ENCODE measurements at regions not wholly inside any gene's neighbourhood (a gene's known extent, or its start where the extent isn't known, plus 50 kb on each side); places are given as distances from the start of the nearest gene placed in this dataset.

DNA sequence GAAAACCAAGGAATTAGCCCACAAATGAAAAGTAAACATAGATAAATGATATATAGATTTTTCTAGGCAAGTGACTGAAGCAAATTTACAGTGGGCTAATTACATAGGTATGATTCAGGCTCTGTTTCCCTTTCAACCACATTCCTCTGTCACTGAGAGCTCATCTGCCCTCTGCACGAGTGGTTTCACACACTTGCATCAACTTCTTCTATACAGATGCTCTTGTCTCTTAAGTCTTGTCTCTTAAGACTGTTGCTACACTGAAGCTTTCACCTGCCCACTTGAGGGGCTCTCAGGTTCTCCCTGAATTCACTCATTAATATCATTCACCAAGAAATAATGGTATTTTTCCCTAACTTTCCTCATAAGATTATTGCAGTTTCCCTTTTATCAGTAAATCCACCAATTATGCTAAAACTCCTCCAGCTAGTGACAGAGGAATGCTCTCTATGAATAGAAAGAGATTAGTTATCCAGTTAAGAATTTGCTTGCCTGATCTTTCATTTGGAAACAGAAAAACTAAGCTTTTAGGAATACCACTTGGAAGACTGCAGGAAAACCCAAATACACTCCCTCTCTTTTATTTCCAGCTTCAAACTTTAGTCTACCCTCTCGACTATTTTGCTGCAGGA is 95.7 kb downstream of the ELAPOR2 start:
- Mint-ChIP-seq H3K27ac (peak overlapping the region in 2 of 3 experiments; percentile 46 to 84; a peak in 5 of 7 replicates), H3K27me3 (ENCODE audit: low read depth) (no peaks in the 10 kb centered on the region), H3K4me1 (peaks cover 50 to 54% of the 10 kb centered on the region in 2 experiments), H3K9me3 (peaks cover 14 to 19% of the 10 kb centered on the region in 2 experiments), H3K4me3 (no peak overlapping the region), H3K36me3 (ENCODE audit: insufficient read depth in 1 of 3, low read depth in 3 of 3) (peaks cover 13 to 25% (median 17%) of the 10 kb centered on the region in 3 experiments)
- no peaks in the 10 kb centered on the region for H3K9me3 ChIP-seq (ENCODE audit: control insufficient read depth, low read depth, low read length)
- H2BK120ac ChIP-seq (ENCODE audit: low read depth, low read length, poor library complexity, severe bottlenecking): no peak overlapping the region
- H4K8ac ChIP-seq (replicated peaks; ENCODE audit: insufficient read length, low read depth, low read length): no peak overlapping the region
- no peak for DNase-seq
- no peaks in the 10 kb centered on the region for H3K27me3 ChIP-seq (ENCODE audit: insufficient read depth, low read length)
- TF ChIP-seq, protein P1, sequence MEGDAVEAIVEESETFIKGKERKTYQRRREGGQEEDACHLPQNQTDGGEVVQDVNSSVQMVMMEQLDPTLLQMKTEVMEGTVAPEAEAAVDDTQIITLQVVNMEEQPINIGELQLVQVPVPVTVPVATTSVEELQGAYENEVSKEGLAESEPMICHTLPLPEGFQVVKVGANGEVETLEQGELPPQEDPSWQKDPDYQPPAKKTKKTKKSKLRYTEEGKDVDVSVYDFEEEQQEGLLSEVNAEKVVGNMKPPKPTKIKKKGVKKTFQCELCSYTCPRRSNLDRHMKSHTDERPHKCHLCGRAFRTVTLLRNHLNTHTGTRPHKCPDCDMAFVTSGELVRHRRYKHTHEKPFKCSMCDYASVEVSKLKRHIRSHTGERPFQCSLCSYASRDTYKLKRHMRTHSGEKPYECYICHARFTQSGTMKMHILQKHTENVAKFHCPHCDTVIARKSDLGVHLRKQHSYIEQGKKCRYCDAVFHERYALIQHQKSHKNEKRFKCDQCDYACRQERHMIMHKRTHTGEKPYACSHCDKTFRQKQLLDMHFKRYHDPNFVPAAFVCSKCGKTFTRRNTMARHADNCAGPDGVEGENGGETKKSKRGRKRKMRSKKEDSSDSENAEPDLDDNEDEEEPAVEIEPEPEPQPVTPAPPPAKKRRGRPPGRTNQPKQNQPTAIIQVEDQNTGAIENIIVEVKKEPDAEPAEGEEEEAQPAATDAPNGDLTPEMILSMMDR (conservative IDR thresholded peaks at IDR 0.05): no peak
- no peak overlapping the region for H2BK12ac ChIP-seq (ENCODE audit: insufficient read length, low read depth, low read length)
- no peak overlapping the region for H2BK15ac ChIP-seq (ENCODE audit: low read depth, low read length)
- no peak overlapping the region for H3K4ac ChIP-seq (ENCODE audit: low read depth, low read length)
- no peak overlapping the region for H3T11ph ChIP-seq (ENCODE audit: low read length)
- no peak overlapping the region for H4K5ac ChIP-seq (ENCODE audit: insufficient read length, low read depth, low read length)
- WGBS (ENCODE audit: extremely low coverage, insufficient read length, low lambda C conversion rate): no CpG with 5 or more reads among the region's 2 CpGs
- H3K23ac ChIP-seq (ENCODE audit: insufficient read length, low read depth, low read length): no peak overlapping the region
- H3K79me1 ChIP-seq (ENCODE audit: insufficient read depth, low read depth, low read length, poor library complexity, severe bottlenecking): no peaks in the 10 kb centered on the region
- H4K20me1 ChIP-seq (ENCODE audit: control insufficient read depth, insufficient read depth, insufficient read length): no peaks in the 10 kb centered on the region
- no peak overlapping the region for H2AK5ac ChIP-seq (ENCODE audit: insufficient read length, low read length)
- H4K91ac ChIP-seq (ENCODE audit: insufficient read length, low read depth, low read length): no peak overlapping the region
- no peak overlapping the region for H2BK20ac ChIP-seq (ENCODE audit: low read depth, low read length, poor library complexity, severe bottlenecking)
- no peak overlapping the region for H3K9ac ChIP-seq (ENCODE audit: extremely low read depth, insufficient read length, low read length)
- no peak overlapping the region for H2BK5ac ChIP-seq (ENCODE audit: insufficient read length, low read length)
- peak overlapping the region; percentile 20 for H3K27ac ChIP-seq (ENCODE audit: insufficient read length, low read depth, low read length)
- H2AFZ ChIP-seq (ENCODE audit: low read length): no peak overlapping the region
- H3K56ac ChIP-seq (ENCODE audit: insufficient read length, low read depth, low read length): no peak overlapping the region
- peaks cover 11% of the 10 kb centered on the region; the same call in 1 of the 2 replicates for H3K4me1 ChIP-seq (ENCODE audit: insufficient read depth, low read length)
- no peak overlapping the region for H3K14ac ChIP-seq (ENCODE audit: insufficient read depth, low read length)
- H3K18ac ChIP-seq (ENCODE audit: insufficient read length, low read depth, low read length): no peak overlapping the region
- no peak overlapping the region for H3K4me2 ChIP-seq (ENCODE audit: insufficient read depth, insufficient read length, low read length)
- peaks cover 3% of the 10 kb centered on the region; the same call in 1 of the 2 replicates for H3K79me2 ChIP-seq (ENCODE audit: insufficient read depth, low read length)
- no peaks in the 10 kb centered on the region for H3K23me2 ChIP-seq (ENCODE audit: insufficient read length, low read depth, low read length, poor library complexity, severe bottlenecking)

Data from H9 (cell line).